ENCODE measurements at regions not wholly inside any gene's neighbourhood (a gene's known extent, or its start where the extent isn't known, plus 50 kb on each side); places are given as distances from the start of the nearest gene placed in this dataset.

GRCh38 chr2:129728035-129728972 is 251.2 kb upstream of the RAB6C start:
- WGBS (ENCODE audit: insufficient coverage, low coverage, missing lambda C conversion rate) = 1% methylated on average over 11 of the region's 14 CpGs
- Histone ChIP-seq H3K27me3 (ENCODE audit: control insufficient read depth in 2 of 2, insufficient read depth in 2 of 2, low read length in 2 of 2) (peaks cover 0 to 14% of the 10 kb centered on the region in 2 experiments; a peak in 3 of 5 replicates), H4K20me1 (replicated peaks; ENCODE audit: control insufficient read depth, insufficient read depth, low read length) (no peaks in the 10 kb centered on the region), H3K4me3 (no peak overlapping the region), H3K79me2 (ENCODE audit: control insufficient read depth, insufficient read depth, low read length) (no peaks in the 10 kb centered on the region), H3K9me3 (replicated peaks; ENCODE audit: control insufficient read depth, insufficient read depth, low read depth, low read length) (no peaks in the 10 kb centered on the region), H3K9ac (ENCODE audit: insufficient read depth in 1 of 2, low read depth in 2 of 2, low read length in 2 of 2) (no peak overlapping the region), H3K4me1 (replicated peaks in 1 of 2; ENCODE audit: control insufficient read depth in 2 of 2, insufficient read depth in 2 of 2, low read length in 2 of 2) (no peaks in the 10 kb centered on the region), H3K36me3 (ENCODE audit: control insufficient read depth, insufficient read depth, low read length) (no peaks in the 10 kb centered on the region), H3K27ac (ENCODE audit: extremely low read depth, low read depth, low read length) (no peak overlapping the region), H3K4me2 (ENCODE audit: insufficient read depth, low read length) (no peak overlapping the region), H3K9me1 (ENCODE audit: control insufficient read depth, insufficient read depth, low read length) (peaks cover 3% of the 10 kb centered on the region), H2AFZ (ENCODE audit: low read depth, low read length) (no peak overlapping the region)
- ATAC-seq = no peak
- POLR2A ChIA-PET = no interaction called here
- in situ Hi-C loops (cut with MboI) (no loop called here), intact Hi-C loops (cut with micrococcal nuclease) (no loop called here)
- no TSS peak for BruUV-seq (replicated peaks)
- DNase-seq (ENCODE audit: extremely low read depth in 1 of 4, low spot score in 3 of 4) = no peak
- FAIRE-seq = no peak
- CTCF ChIA-PET (ENCODE audit: low intra/inter-chr PET ratio) = no interaction called here
- TF ChIP-seq ZNF146 (CRISPR knock-in tag; IDR thresholded peaks at IDR 0.05; ENCODE audit: unreplicated experiment) = no peak
- TF ChIP-seq ZNF263 (CRISPR knock-in tag; IDR thresholded peaks at IDR 0.05; ENCODE audit: borderline replicate concordance) = no peak
- TF ChIP-seq, protein P1, sequence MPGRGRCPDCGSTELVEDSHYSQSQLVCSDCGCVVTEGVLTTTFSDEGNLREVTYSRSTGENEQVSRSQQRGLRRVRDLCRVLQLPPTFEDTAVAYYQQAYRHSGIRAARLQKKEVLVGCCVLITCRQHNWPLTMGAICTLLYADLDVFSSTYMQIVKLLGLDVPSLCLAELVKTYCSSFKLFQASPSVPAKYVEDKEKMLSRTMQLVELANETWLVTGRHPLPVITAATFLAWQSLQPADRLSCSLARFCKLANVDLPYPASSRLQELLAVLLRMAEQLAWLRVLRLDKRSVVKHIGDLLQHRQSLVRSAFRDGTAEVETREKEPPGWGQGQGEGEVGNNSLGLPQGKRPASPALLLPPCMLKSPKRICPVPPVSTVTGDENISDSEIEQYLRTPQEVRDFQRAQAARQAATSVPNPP (IDR thresholded peaks at IDR 0.05; ENCODE audit: borderline replicate concordance, insufficient read depth, insufficient read length) = no peak
- no peak for TF ChIP-seq RFX7 (CRISPR knock-in tag; IDR thresholded peaks at IDR 0.05)
- no peak for TF ChIP-seq CREB1 (IDR thresholded peaks at IDR 0.05)
- TF ChIP-seq CREB1 (CRISPR knock-in tag; IDR thresholded peaks at IDR 0.05) = no peak
- TF ChIP-seq ZNF830 (CRISPR knock-in tag; IDR thresholded peaks at IDR 0.05) = no peak
- no peak for TF ChIP-seq NR2C2 (CRISPR knock-in tag; IDR thresholded peaks at IDR 0.05)
- TF ChIP-seq NR2C2 (tag; IDR thresholded peaks at IDR 0.05) = no peak
- no peak for TF ChIP-seq HMG20A (CRISPR knock-in tag; conservative IDR thresholded peaks at IDR 0.05)
- TF ChIP-seq HINFP (tag; conservative IDR thresholded peaks at IDR 0.05; ENCODE audit: low read depth) = no peak
- TF ChIP-seq ZNF23 (CRISPR knock-in tag; IDR thresholded peaks at IDR 0.05) = no peak
- no peak for TF ChIP-seq KLF6 (CRISPR knock-in tag; IDR thresholded peaks at IDR 0.05; ENCODE audit: borderline replicate concordance)
